ENCODE measurements at regions not wholly inside any gene's neighbourhood (a gene's known extent, or its start where the extent isn't known, plus 50 kb on each side); places are given as distances from the start of the nearest gene placed in this dataset.

DNA sequence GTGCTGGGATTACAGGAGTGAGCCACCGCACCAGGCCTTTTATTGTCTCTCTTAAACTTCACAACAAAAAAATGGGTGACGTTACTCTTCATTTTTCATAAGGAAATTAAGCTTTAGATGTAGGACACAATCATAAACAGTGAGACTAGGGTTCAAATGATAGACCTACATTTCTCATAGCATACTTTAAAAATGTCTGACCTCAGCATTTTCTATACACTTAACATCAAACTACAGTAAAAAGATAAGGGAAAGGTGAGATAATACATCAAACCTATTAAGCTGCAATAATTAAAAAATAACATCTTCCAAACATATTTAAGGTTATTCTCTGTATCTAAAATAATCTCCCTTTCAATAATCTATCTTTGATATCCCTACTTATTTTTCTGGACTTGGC, 914.2 kb downstream of the FAM181B start:
- TF ChIP-seq, protein P1, sequence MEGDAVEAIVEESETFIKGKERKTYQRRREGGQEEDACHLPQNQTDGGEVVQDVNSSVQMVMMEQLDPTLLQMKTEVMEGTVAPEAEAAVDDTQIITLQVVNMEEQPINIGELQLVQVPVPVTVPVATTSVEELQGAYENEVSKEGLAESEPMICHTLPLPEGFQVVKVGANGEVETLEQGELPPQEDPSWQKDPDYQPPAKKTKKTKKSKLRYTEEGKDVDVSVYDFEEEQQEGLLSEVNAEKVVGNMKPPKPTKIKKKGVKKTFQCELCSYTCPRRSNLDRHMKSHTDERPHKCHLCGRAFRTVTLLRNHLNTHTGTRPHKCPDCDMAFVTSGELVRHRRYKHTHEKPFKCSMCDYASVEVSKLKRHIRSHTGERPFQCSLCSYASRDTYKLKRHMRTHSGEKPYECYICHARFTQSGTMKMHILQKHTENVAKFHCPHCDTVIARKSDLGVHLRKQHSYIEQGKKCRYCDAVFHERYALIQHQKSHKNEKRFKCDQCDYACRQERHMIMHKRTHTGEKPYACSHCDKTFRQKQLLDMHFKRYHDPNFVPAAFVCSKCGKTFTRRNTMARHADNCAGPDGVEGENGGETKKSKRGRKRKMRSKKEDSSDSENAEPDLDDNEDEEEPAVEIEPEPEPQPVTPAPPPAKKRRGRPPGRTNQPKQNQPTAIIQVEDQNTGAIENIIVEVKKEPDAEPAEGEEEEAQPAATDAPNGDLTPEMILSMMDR (IDR thresholded peaks at IDR 0.05): no peak
- no peak for TF ChIP-seq POLR2A (IDR thresholded peaks at IDR 0.05)

Data from adrenal gland (tissue), 5 donors.